ENCODE measurements at regions not wholly inside any gene's neighbourhood (a gene's known extent, or its start where the extent isn't known, plus 50 kb on each side); places are given as distances from the start of the nearest gene placed in this dataset.

DNA sequence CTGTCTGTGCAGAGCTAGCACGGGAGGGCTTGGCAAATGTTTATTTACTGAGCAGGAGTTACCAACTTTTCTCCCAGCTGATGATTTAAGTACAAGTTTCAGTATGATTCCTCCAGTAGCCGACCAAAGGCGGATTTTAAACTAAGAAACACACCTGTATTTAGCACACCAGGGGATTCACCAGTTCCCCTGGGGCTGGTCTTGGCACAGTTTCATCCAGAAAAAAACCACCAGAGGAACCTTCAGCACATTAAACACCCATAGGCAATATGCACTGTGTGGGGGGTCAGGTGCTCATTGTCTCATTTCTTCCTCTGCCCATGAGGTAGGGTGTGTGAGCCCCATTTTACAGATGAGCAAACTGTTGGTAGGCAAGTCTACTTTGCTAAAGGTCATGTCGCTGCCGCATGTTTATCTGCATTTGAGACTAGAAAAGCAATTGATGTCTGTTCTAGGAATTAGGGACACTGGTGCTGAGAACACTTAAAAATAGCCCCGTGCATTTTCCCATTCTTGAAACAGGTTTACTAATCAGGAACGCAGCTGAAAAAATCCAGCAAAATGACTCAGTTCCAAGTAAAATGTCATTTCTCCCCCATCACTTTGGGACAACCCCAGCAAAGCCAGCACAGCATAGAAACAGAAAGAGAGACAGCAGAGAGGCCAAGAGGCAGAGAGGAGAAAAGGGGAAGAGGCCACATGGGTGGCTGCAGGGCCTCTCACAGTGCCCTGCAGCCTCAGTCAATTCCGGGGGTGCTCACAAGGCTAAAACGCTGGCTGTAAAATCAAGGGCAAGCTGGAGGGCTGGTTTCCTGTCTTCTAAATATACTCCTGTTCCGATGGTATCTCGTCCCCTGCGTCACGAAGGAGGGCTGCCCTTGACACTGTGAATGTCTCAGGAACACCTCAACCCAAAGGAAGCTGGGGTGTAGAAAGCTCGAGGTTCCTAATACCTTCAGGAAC is 166.8 kb upstream of the ID2 start:
- TF ChIP-seq EZH2phosphoT487 (IDR thresholded peaks at IDR 0.05; ENCODE audit: insufficient read depth, low read depth) (no peak), EZH2 (IDR thresholded peaks at IDR 0.05; ENCODE audit: insufficient read depth, poor library complexity, severe bottlenecking) (no peak)

All from GM23248 (cell line).